ENCODE measurements at regions not wholly inside any gene's neighbourhood (a gene's known extent, or its start where the extent isn't known, plus 50 kb on each side); places are given as distances from the start of the nearest gene placed in this dataset.

DNA sequence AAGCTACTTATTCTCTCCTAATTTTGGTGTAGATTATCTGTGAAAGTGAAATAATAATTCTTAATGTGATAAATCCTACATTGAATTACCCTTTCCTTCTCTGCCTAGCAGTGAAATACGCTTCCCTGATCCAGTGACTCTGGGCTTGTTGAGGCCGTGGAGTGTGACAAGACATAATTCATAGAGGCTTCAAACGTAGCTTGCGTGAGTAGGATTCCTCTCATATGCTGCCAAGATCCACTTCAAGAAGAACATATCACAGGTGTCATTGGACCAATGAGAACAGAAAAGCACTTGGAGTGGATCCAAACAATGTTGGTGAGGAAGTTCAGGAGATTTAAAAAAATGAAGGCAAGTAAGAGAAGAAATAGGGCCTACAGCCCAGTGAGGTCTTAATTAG lies 221.3 kb upstream of the TMEFF2 start:
- no peak for TF ChIP-seq EGR1 (IDR thresholded peaks at IDR 0.05)
- TF ChIP-seq MAX (IDR thresholded peaks at IDR 0.05), result no peak
- TF ChIP-seq NFIC (IDR thresholded peaks at IDR 0.05), result peak; percentile 51; the same call in 1 of the 2 replicates
- TF ChIP-seq USF1 (IDR thresholded peaks at IDR 0.05), result no peak

- TF ChIP-seq TCF12 (IDR thresholded peaks at IDR 0.05; ENCODE audit: low read depth) (no peak), YY1 (IDR thresholded peaks at IDR 0.05; ENCODE audit: low read depth) (no peak), TAF1 (IDR thresholded peaks at IDR 0.05; ENCODE audit: low read depth) (no peak), ZBTB7A (IDR thresholded peaks at IDR 0.05; ENCODE audit: low read depth) (no peak), RAD21 (IDR thresholded peaks at IDR 0.05; ENCODE audit: low read depth) (no peak), CREB1 (IDR thresholded peaks at IDR 0.05; ENCODE audit: low read depth) (no peak), EGR1 (IDR thresholded peaks at IDR 0.05) (no peak), MAX (IDR thresholded peaks at IDR 0.05) (no peak), EP300 (IDR thresholded peaks at IDR 0.05; ENCODE audit: borderline replicate concordance) (no peak), FOXM1 (IDR thresholded peaks at IDR 0.05; ENCODE audit: borderline replicate concordance, low read depth) (no peak), TEAD4 (IDR thresholded peaks at IDR 0.05) (no peak), USF1 (IDR thresholded peaks at IDR 0.05) (no peak), CEBPB (IDR thresholded peaks at IDR 0.05) (no peak), NFIC (IDR thresholded peaks at IDR 0.05) (no peak), REST (IDR thresholded peaks at IDR 0.05; ENCODE audit: low read depth) (no peak)
These were observed 220.1 kb upstream of the TMEFF2 start for GRCh38 chr2:192414794-192415193.

- no peak for TF ChIP-seq TEAD4 (IDR thresholded peaks at IDR 0.05)
- TF ChIP-seq CREB1 (IDR thresholded peaks at IDR 0.05; ENCODE audit: low read depth), result no peak
- no peak for TF ChIP-seq TCF12 (IDR thresholded peaks at IDR 0.05; ENCODE audit: low read depth)
- no peak for TF ChIP-seq FOXM1 (IDR thresholded peaks at IDR 0.05; ENCODE audit: borderline replicate concordance, low read depth)
- TF ChIP-seq YY1 (IDR thresholded peaks at IDR 0.05; ENCODE audit: low read depth), result no peak
- TF ChIP-seq ZBTB7A (IDR thresholded peaks at IDR 0.05; ENCODE audit: low read depth), result no peak
- TF ChIP-seq EGR1 (IDR thresholded peaks at IDR 0.05), result no peak
- TF ChIP-seq NFIC (IDR thresholded peaks at IDR 0.05), result no peak
- TF ChIP-seq TAF1 (IDR thresholded peaks at IDR 0.05; ENCODE audit: low read depth), result no peak
- no peak for TF ChIP-seq RAD21 (IDR thresholded peaks at IDR 0.05; ENCODE audit: low read depth)
These were observed 219.3 kb upstream of the TMEFF2 start for GRCh38 chr2:192413812-192414681.

DNA sequence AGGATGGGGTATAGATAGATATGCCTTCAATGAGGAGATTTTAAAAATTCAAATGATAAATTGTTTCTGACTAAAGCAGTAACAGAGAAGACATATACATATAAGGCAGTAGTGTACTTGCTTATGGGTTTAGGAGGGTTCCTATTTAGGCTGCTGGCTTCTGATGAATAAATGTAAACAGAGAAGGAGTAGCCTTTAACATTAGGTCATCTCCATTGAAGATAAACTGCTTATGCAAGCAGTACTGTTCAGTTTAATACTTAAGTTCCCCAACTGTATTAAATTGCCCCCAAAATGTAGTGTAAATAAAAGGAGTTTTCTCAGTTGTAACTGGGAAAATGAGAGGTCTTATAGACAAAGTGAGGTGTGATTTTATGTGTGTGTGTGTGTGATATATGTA lies 217.7 kb upstream of the TMEFF2 start:
- TF ChIP-seq NFIC (IDR thresholded peaks at IDR 0.05) (no peak), TEAD4 (IDR thresholded peaks at IDR 0.05) (no peak), YY1 (IDR thresholded peaks at IDR 0.05; ENCODE audit: low read depth) (no peak), TAF1 (IDR thresholded peaks at IDR 0.05; ENCODE audit: low read depth) (no peak), EP300 (IDR thresholded peaks at IDR 0.05; ENCODE audit: borderline replicate concordance) (no peak), REST (IDR thresholded peaks at IDR 0.05; ENCODE audit: low read depth) (no peak), RAD21 (IDR thresholded peaks at IDR 0.05; ENCODE audit: low read depth) (no peak), EGR1 (IDR thresholded peaks at IDR 0.05) (no peak), CREB1 (IDR thresholded peaks at IDR 0.05; ENCODE audit: low read depth) (no peak), FOXM1 (IDR thresholded peaks at IDR 0.05; ENCODE audit: borderline replicate concordance, low read depth) (no peak)

DNA sequence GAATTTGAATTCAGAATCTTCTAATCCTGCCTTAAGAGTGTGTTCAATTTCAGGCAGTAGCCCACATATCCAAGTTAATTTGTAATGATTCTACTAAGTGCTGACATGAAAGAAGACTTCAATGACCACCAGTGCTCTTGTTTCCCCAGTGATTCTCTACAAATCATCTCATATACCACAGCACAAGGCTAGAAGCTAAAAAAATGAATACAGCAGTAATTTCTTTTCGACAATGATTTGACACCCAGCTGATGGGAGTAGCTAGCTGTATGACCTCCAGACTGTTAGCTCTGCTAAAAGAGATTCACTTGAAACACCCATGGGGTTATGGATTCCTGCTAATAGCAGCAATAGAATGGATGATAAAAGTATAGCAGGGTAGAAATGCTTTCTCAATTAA lies 217.0 kb upstream of the TMEFF2 start:
- TF ChIP-seq CEBPB (IDR thresholded peaks at IDR 0.05), result no peak
- TF ChIP-seq REST (IDR thresholded peaks at IDR 0.05; ENCODE audit: low read depth), result no peak
- TF ChIP-seq ZBTB7A (IDR thresholded peaks at IDR 0.05; ENCODE audit: low read depth), result no peak
- TF ChIP-seq CREB1 (IDR thresholded peaks at IDR 0.05; ENCODE audit: low read depth), result no peak
- no peak for TF ChIP-seq EGR1 (IDR thresholded peaks at IDR 0.05)
- no peak for TF ChIP-seq TEAD4 (IDR thresholded peaks at IDR 0.05)
- TF ChIP-seq MAX (IDR thresholded peaks at IDR 0.05), result no peak
- TF ChIP-seq USF1 (IDR thresholded peaks at IDR 0.05), result no peak
